ENCODE measurements at regions not wholly inside any gene's neighbourhood (a gene's known extent, or its start where the extent isn't known, plus 50 kb on each side); places are given as distances from the start of the nearest gene placed in this dataset.

DNA sequence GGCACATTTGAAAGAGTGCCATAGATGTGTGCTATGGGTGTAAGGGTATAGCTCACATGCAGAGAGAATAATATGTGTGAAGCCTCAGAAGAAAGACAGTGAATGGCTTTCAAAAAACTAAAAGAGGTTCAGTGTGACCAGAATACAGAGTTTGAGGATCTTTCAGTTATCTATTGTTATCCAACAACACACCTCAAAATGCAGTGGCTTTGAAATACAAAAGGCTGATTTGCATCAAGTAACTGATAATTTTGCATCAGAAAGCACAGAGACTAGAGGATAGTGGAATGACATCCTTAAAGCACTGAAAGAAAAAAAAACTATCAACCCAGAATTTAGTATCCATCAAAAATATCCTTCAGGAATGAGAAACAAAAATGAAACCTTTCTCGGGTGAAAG lies 131.6 kb upstream of the IGF1 start:
- H3K27me3 ChIP-seq (ENCODE audit: low read depth) = no peaks in the 10 kb centered on the region
- ATAC-seq = no peak
- H3K36me3 ChIP-seq = no peaks in the 10 kb centered on the region
- intact Hi-C loops (cut with DNase I) = no loop called here
- H3K27ac ChIP-seq = no peak overlapping the region
- TF ChIP-seq, protein P1, sequence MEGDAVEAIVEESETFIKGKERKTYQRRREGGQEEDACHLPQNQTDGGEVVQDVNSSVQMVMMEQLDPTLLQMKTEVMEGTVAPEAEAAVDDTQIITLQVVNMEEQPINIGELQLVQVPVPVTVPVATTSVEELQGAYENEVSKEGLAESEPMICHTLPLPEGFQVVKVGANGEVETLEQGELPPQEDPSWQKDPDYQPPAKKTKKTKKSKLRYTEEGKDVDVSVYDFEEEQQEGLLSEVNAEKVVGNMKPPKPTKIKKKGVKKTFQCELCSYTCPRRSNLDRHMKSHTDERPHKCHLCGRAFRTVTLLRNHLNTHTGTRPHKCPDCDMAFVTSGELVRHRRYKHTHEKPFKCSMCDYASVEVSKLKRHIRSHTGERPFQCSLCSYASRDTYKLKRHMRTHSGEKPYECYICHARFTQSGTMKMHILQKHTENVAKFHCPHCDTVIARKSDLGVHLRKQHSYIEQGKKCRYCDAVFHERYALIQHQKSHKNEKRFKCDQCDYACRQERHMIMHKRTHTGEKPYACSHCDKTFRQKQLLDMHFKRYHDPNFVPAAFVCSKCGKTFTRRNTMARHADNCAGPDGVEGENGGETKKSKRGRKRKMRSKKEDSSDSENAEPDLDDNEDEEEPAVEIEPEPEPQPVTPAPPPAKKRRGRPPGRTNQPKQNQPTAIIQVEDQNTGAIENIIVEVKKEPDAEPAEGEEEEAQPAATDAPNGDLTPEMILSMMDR (IDR thresholded peaks at IDR 0.05) = no peak
- no peaks in the 10 kb centered on the region for H3K9me3 ChIP-seq
- no peak overlapping the region for H3K4me3 ChIP-seq
- no peaks in the 10 kb centered on the region for H3K4me1 ChIP-seq
- no peak for DNase-seq

DNA sequence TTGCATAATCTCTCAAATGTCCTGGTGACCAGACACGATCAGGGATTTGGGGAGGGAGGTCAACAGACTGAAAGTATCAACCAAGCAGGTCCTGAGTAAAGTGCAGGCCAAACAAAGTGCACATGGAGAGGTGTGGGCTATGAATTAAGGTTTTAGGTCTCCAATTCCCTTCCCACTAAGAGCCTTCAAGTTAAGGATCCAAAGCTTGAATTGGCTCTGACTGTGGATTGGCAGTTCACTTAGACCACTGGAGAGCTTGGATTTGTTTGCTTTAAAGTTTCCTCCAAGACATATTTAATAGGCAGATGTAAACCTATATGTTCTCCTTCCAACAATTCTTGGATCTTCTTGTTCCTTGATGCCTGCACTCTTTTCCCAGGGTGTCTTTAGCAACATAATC lies 129.6 kb upstream of the IGF1 start:
- Histone ChIP-seq H3K4me1 (no peaks in the 10 kb centered on the region), H3K9me3 (no peaks in the 10 kb centered on the region), H3K4me3 (no peak overlapping the region), H3K27me3 (ENCODE audit: low read depth) (no peaks in the 10 kb centered on the region), H3K36me3 (no peaks in the 10 kb centered on the region), H3K27ac (no peak overlapping the region)
- TF ChIP-seq, protein P1 (IDR thresholded peaks at IDR 0.05) = no peak
- no peak for DNase-seq
- intact Hi-C loops (cut with DNase I) = no loop called here
- no peak for ATAC-seq

DNA sequence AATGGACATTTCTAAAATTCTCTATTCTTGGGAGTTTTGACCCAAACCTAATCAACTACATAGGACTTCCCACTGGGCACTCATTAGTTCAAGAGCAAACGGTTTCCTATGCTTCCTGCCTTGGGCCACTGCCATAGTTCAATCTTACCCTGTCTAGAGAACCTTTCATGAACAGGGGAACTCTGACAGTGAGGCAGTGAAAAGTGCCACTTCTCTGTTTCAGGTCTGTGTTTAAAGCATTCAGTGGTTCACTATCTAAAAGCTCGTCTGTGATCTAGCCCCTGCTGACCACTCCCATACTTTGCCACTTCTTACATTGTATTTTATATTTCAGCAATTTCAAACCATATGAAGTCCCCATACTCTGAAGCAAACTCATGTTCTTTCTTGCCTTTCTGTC lies 122.7 kb upstream of the IGF1 start:
- Histone ChIP-seq H3K4me1 (no peaks in the 10 kb centered on the region), H3K4me3 (no peak overlapping the region), H3K9me3 (no peaks in the 10 kb centered on the region), H3K27ac (no peak overlapping the region), H3K36me3 (no peaks in the 10 kb centered on the region), H3K27me3 (ENCODE audit: low read depth) (no peaks in the 10 kb centered on the region)
- intact Hi-C loops (cut with DNase I) = no loop called here
- TF ChIP-seq, protein P1 (IDR thresholded peaks at IDR 0.05) = no peak
- ATAC-seq (no peak), DNase-seq (no peak)

DNA sequence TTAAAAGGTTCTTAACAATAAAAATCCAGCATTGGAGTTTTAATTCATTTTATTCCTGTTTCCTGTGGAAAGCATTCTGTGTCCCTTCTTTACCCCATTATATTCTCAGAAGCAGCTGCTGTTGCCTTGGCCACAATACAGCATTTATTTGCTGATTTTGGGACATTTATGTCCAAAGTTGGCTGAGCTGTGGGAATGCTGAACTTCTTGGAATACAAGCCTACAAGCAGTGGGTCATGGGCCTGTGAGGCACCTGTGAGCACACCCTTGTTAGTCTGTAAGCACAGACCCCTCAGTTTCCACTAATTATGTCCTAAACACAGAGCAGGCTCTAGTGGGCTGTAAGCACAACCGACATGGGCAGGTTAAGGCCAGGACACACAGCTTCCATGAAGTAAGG lies 122.2 kb upstream of the IGF1 start:
- Histone ChIP-seq H3K27ac (no peak overlapping the region), H3K27me3 (ENCODE audit: low read depth) (no peaks in the 10 kb centered on the region), H3K4me1 (no peaks in the 10 kb centered on the region), H3K36me3 (no peaks in the 10 kb centered on the region), H3K4me3 (no peak overlapping the region), H3K9me3 (no peaks in the 10 kb centered on the region)
- DNase-seq = no peak
- intact Hi-C loops (cut with DNase I) = no loop called here
- no peak for ATAC-seq
- TF ChIP-seq, protein P1 (IDR thresholded peaks at IDR 0.05) = no peak

DNA sequence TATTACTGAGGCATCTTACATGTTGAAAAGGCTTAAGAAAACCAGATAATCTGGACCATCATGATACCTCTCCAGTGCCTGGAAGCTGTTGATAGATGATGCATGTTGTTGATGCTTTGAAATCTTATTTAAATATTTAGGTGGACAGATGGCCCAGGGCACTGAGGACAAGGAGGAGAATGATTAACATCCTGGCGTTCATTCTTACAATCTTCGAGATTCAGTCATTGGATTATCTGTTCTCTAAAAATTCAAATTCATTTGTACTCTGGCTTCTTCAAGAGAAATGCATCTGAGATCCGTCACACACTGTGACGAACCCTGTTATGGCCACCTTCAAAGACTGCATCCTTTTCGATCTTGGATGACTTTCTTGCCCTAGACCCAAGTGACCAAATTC lies 121.3 kb upstream of the IGF1 start:
- intact Hi-C loops (cut with DNase I) = no loop called here
- no peak for ATAC-seq
- no peak overlapping the region for H3K27ac ChIP-seq

More for the DNA sequence above, 121.3 kb upstream of the IGF1 start:
- no peaks in the 10 kb centered on the region for H3K27me3 ChIP-seq (ENCODE audit: low read depth)
- no peaks in the 10 kb centered on the region for H3K36me3 ChIP-seq
- no peak overlapping the region for H3K4me3 ChIP-seq
- TF ChIP-seq, protein P1 (IDR thresholded peaks at IDR 0.05) = no peak
- no peaks in the 10 kb centered on the region for H3K9me3 ChIP-seq
- no peak for DNase-seq
- H3K4me1 ChIP-seq = no peaks in the 10 kb centered on the region

Measured in lower lobe of right lung (tissue), 2 donors.